BJ (cell line): ENCODE measurements at regions not wholly inside any gene's neighbourhood (a gene's known extent, or its start where the extent isn't known, plus 50 kb on each side); places are given as distances from the start of the nearest gene placed in this dataset.

Source experiments
- CTCF ChIA-PET: fragments of 350-600 bp; formaldehyde crosslinking; extraction: SDS; loops from one replicate; lab custom pipeline; 2021; ENCODE audit warnings: antibody characterized with exemption, inconsistent platforms; lab: Yijun Ruan, JAX
- POLR2A ChIA-PET: fragments of 300-600 bp; sonication (Branson Sonifier 250); formaldehyde crosslinking; extraction: SDS; loops from one replicate; lab custom pipeline; 2021; ENCODE audit warnings: antibody characterized with exemption; lab: Charles Lee
- DNase-seq: peaks from one replicate; pipeline ENCODE4 v3.0.0-alpha.2; 2011; ENCODE audit warnings: low read depth
- H3K27me3 ChIP-seq: 2 replicates; pipeline ENCODE4 v1.6.0; 2011; ENCODE audit warnings: low read length; ENCODE audit not compliant: control insufficient read depth, insufficient read depth
- H3K36me3 ChIP-seq: 2 replicates; pipeline ENCODE4 v1.5.1; 2011; ENCODE audit warnings: low read length; ENCODE audit not compliant: control insufficient read depth, insufficient read depth
- H3K4me3 ChIP-seq: 2 replicates; pipeline ENCODE4 v1.5.1; 2011; ENCODE audit warnings: low read depth, mild to moderate bottlenecking, control low read depth, low read length
- TF ChIP-seq, protein P1 (sequence below): IDR thresholded peaks from 2 replicates; pipeline ENCODE4 v1.5.1; 2011; ENCODE audit warnings: low read depth, mild to moderate bottlenecking, control low read depth, inconsistent platforms, low read length, moderate library complexity; ENCODE audit not compliant: insufficient read depth

DNA sequence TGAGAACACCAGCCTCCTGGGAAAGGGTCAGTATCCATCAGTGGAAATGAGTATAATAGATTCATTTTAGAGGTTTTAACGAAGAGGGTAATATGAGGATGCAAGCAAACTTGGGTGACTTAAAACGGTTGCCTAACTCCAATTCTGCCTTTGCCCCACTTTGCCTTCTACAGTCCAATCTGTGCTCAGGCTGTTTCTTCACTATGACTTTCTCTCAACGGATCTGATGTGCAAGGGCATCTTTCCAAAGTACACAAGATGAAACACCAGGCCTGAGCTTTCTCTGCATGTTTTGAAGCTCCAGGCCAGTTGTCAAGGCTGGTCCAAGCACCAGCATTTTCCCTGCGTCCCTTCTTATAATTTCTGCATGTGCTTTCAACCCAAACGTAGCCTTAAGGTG, 68.0 kb upstream of the TMEM164 start:
- H3K27me3 ChIP-seq: no peaks in the 10 kb centered on the region
- no peak for DNase-seq
- CTCF ChIA-PET: no interaction called here
- POLR2A ChIA-PET: no interaction called here
- H3K36me3 ChIP-seq: no peaks in the 10 kb centered on the region
- H3K4me3 ChIP-seq: no peak overlapping the region
- TF ChIP-seq, protein P1, sequence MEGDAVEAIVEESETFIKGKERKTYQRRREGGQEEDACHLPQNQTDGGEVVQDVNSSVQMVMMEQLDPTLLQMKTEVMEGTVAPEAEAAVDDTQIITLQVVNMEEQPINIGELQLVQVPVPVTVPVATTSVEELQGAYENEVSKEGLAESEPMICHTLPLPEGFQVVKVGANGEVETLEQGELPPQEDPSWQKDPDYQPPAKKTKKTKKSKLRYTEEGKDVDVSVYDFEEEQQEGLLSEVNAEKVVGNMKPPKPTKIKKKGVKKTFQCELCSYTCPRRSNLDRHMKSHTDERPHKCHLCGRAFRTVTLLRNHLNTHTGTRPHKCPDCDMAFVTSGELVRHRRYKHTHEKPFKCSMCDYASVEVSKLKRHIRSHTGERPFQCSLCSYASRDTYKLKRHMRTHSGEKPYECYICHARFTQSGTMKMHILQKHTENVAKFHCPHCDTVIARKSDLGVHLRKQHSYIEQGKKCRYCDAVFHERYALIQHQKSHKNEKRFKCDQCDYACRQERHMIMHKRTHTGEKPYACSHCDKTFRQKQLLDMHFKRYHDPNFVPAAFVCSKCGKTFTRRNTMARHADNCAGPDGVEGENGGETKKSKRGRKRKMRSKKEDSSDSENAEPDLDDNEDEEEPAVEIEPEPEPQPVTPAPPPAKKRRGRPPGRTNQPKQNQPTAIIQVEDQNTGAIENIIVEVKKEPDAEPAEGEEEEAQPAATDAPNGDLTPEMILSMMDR: no peak

DNA sequence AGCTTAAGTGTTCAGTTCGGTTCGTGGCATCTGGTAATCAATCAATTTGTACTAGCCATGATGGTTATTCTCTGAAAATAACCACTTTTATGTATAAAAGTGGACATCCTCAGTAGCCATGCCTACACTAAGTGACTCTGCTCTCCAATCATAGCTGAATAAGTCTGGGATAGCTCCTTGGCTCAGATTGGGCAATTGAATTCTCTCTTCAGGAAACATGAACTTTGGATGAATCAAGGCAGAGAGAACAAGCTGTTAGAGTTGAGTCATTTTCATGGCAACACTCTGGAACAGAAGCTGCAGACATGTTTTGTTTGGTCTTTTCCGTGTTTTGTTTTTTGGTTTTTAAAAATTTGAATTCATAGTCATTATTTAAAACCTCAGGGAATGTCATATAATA, 66.8 kb upstream of the TMEM164 start:
- no peaks in the 10 kb centered on the region for H3K36me3 ChIP-seq
- no peak overlapping the region for H3K4me3 ChIP-seq
- no peaks in the 10 kb centered on the region for H3K27me3 ChIP-seq
- POLR2A ChIA-PET: no interaction called here
- DNase-seq: no peak
- TF ChIP-seq, protein P1: no peak
- CTCF ChIA-PET: interaction anchor here (0.6 kb wide), 1 partner anchor 170 kb away, joined by 3 read pairs; no protein-coding TSS in a partner anchor

DNA sequence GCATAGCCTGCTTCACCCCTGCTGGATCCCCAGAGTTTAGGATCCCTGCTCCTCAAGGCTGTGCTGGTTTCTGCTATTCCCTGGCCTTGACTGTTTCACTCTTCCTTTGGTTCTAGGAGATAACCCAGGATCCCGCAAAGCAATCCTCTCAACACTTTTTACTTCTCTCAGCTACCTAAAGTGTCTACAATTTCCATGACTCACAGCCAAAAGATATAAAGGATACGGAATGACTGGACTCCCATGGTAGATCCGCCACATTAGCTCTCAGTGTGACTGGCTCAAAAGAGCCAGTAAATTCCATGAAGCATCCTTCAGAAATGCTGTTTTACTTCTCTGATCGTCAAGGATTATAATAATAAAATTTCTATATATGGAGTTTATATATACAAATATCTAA, 66.3 kb upstream of the TMEM164 start:
- no peak for DNase-seq
- no peak overlapping the region for H3K4me3 ChIP-seq
- CTCF ChIA-PET: interaction anchor here (0.6 kb wide), 1 partner anchor 169 kb away, joined by 3 read pairs; no protein-coding TSS in a partner anchor
- POLR2A ChIA-PET: no interaction called here
- TF ChIP-seq, protein P1: no peak
- H3K36me3 ChIP-seq: no peaks in the 10 kb centered on the region
- no peaks in the 10 kb centered on the region for H3K27me3 ChIP-seq

DNA sequence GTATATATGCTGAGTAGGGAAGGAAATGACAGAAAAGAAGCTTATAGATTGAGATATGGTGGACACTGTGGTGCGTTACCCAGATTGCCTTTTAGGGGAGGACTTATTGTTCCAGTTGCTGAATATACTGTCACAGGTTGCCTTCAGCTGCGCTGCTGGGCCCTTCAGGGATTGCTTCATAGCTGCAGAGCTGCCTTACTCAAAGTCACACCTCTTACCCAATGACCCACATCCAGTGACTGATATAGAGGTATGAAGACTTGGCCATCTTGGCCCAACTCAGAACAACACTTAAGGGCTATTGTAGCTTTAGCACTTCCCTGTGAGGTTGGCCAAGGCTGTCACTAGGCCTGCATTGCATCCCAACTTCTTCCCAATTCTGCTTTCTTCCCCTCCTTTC, 63.4 kb upstream of the TMEM164 start:
- Histone ChIP-seq H3K27me3 (no peaks in the 10 kb centered on the region), H3K36me3 (no peaks in the 10 kb centered on the region), H3K4me3 (no peak overlapping the region)
- TF ChIP-seq, protein P1: no peak
- ChIA-PET CTCF (interaction anchor here (1.7 kb wide), 1 partner anchor 207 kb away, joined by 6 read pairs; no protein-coding TSS in a partner anchor), POLR2A (no interaction called here)
- DNase-seq: no peak

DNA sequence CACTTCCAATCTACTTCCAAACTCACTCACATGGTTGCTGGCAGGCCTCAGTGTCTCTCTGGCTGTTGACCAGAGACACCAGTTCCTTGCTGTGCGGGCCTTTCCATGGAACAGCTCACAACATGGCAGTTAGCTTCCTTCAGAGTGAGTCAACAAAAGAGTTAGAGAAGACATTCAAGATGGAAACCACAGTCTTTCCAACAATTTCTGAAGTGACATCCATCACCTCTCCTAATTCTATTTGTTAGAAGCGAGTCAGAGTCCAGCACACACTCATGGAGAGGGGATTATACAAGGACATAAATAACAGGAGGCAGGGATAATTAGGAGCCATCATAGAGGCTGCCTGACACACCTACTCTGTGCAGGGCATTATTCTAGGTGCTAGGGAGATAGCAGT, 62.5 kb upstream of the TMEM164 start:
- ChIA-PET POLR2A (no interaction called here), CTCF (interaction anchor here (1.7 kb wide), 1 partner anchor 206 kb away, joined by 6 read pairs; no protein-coding TSS in a partner anchor)
- DNase-seq: no peak
- TF ChIP-seq, protein P1: no peak
- H3K36me3 ChIP-seq: no peaks in the 10 kb centered on the region
- H3K4me3 ChIP-seq: no peak overlapping the region
- no peaks in the 10 kb centered on the region for H3K27me3 ChIP-seq
